ENCODE measurements at regions not wholly inside any gene's neighbourhood (a gene's known extent, or its start where the extent isn't known, plus 50 kb on each side); places are given as distances from the start of the nearest gene placed in this dataset.

DNA sequence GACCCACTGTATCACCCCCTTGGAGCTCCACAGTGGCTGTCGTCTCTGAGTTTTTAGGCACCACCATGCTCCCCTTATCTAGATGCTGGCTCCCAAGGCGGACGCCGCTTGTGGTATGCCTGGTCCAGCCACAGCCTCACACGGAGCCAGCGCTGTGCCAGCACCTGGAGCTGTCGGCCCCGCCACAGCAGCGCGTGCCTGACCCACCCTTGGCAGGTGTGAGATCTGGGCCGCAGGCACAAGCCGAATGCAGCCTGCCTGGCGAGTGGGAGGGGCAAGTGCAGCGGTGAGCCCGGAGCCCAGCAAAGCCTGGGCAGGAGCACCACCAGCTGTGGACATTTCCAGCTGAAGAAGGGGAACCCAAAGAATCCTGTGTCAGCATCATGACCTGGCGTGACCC, 91.9 kb upstream of the BACE2 start:
- no peak for ATAC-seq (replicated peaks in 1 of 2)
- H3K36me3 Mint-ChIP-seq (ENCODE audit: insufficient read depth in 2 of 2): no peaks in the 10 kb centered on the region
- no peaks in the 10 kb centered on the region for H3K9me3 Mint-ChIP-seq
- H3K27ac Mint-ChIP-seq: no peak overlapping the region
- H3K4me3 Mint-ChIP-seq: no peak overlapping the region
- no peaks in the 10 kb centered on the region for H3K4me1 Mint-ChIP-seq (ENCODE audit: low read depth)
- peaks cover 10% of the 10 kb centered on the region for H3K27me3 Mint-ChIP-seq (ENCODE audit: low read depth)
- no peak for DNase-seq

DNA sequence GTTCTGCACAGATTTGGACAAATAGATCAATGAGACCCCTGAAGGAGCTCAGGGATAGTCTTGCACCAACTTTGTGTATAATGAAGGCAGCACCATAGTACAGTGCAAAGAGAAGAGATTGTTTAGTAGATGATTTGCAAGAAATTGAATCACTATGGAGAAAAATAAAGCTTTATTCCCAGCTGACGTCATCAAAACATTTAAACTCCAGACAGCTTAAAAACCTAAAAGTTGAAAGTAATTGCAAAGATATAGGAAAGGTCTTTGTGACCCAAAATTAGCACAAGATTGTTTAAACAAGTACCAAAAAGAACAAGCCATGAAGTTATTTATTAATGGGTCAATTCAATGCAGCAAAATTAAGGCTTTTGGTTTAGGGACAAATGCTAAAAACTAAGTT, 88.8 kb upstream of the BACE2 start:
- Mint-ChIP-seq H3K27ac (no peak overlapping the region), H3K4me1 (ENCODE audit: low read depth) (no peaks in the 10 kb centered on the region), H3K27me3 (ENCODE audit: low read depth) (peaks cover 10% of the 10 kb centered on the region), H3K36me3 (ENCODE audit: insufficient read depth in 2 of 2) (no peaks in the 10 kb centered on the region), H3K9me3 (no peaks in the 10 kb centered on the region), H3K4me3 (no peak overlapping the region)
- ATAC-seq (replicated peaks in 1 of 2): no peak
- DNase-seq: no peak

DNA sequence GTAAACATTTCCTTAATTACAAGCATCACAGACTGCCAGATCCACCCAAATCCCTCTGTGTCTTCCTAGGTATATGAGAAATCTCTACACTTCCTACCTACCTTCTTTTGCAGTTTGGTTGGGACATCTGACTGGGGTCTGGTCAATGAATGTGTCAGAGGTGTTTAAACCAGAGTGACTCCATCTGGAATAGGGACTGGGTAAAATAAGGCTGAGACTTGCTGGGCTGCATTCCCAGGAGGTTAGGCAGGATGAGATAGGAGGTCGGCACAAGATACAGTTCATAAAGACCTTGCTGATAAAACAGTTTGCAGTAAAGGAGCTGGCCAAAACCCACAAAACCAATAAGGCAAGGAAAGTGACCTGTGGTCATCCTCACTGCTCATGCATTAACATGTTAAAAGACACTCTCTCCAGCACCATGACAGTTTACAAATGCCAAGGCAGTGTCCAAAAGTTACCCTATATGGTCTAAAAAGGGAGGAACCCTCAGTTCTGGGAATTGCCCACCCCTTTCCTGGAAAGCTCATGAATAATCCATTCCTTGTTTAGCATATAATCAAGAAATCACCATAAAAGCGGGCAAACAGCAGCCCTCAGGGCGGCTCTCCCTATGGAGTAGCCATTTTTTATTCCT, 87.4 kb upstream of the BACE2 start:
- Mint-ChIP-seq H3K4me1 (ENCODE audit: low read depth) (no peaks in the 10 kb centered on the region), H3K9me3 (no peaks in the 10 kb centered on the region), H3K27ac (no peak overlapping the region), H3K36me3 (ENCODE audit: insufficient read depth in 2 of 2) (no peaks in the 10 kb centered on the region), H3K27me3 (ENCODE audit: low read depth) (peaks cover 10% of the 10 kb centered on the region), H3K4me3 (no peak overlapping the region)
- no peak for ATAC-seq (replicated peaks in 1 of 2)
- no peak for DNase-seq

DNA sequence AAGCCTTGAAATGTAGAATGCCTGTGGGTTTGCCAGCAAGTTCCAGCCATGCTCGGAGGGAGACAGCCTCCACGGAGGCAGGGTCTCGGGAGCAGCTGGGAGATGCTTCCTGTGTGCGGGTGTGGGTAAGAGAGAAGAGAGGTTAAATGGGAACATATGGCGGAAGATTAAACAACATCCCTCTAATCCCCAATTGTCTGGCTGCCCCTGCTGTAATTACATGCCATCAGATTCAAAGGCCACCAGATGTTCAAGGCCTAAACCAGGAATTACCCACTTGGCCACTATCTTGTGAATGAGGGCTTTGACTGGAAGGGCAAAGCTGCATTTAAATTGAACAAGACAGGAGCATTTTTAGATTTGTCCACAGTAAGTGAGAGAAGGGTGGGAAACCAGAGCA, 81.4 kb upstream of the BACE2 start:
- ATAC-seq (replicated peaks in 1 of 2): no peak
- no peak overlapping the region for H3K27ac Mint-ChIP-seq

DNA sequence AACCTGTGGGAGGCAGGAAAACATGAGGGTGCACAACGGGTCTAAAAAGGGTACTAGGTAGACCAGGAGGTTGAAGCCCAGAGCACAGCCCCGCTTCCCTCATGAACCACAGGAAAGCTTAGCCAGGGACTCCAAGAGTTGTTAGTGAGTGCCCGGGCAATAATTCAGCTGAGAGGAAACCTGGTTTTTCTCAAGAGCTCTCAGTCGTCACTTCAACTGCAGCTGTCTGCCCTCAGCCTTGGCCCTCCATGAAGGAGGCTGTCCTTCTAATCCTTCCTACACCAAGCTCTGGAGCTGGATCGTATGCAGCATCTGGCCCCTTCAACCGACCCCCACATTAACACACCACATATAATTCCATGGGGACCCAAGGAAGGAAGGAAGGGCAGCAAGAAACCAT, 77.0 kb upstream of the BACE2 start:
- no peak overlapping the region for H3K27ac Mint-ChIP-seq
- peaks cover 7% of the 10 kb centered on the region for H3K27me3 Mint-ChIP-seq (ENCODE audit: low read depth)
- no peak overlapping the region for H3K4me3 Mint-ChIP-seq
- H3K9me3 Mint-ChIP-seq: no peaks in the 10 kb centered on the region
- DNase-seq (no peak), ATAC-seq (replicated peaks in 1 of 2) (no peak)
- no peaks in the 10 kb centered on the region for H3K36me3 Mint-ChIP-seq (ENCODE audit: insufficient read depth in 2 of 2)
- H3K4me1 Mint-ChIP-seq (ENCODE audit: low read depth): no peaks in the 10 kb centered on the region

More for the DNA sequence above, 81.4 kb upstream of the BACE2 start:
- H3K27me3 Mint-ChIP-seq (ENCODE audit: low read depth): no peaks in the 10 kb centered on the region
- no peaks in the 10 kb centered on the region for H3K9me3 Mint-ChIP-seq
- DNase-seq: no peak
- no peaks in the 10 kb centered on the region for H3K36me3 Mint-ChIP-seq (ENCODE audit: insufficient read depth in 2 of 2)
- no peak overlapping the region for H3K4me3 Mint-ChIP-seq
- no peaks in the 10 kb centered on the region for H3K4me1 Mint-ChIP-seq (ENCODE audit: low read depth)

DNA sequence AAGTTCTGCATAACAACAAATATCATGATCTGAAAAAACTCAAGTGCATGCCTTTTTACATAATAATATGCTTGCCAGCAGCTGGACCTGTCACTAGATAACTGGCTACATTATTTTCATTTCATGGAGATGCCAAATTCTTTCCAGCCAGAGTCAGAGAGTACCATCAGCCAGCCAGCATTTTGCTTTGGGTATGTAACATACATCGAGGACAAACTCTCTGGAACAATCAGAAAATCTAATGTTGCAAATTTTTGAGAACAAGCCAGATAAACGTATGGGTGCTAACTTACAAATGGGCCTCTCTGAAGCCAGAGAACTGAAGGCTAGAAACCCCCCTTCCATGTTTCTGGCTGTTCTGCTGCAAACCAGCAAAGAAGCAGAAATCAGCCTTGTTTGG, 76.3 kb upstream of the BACE2 start:
- Mint-ChIP-seq H3K27ac (no peak overlapping the region), H3K4me3 (no peak overlapping the region), H3K27me3 (ENCODE audit: low read depth) (peaks cover 10% of the 10 kb centered on the region), H3K4me1 (ENCODE audit: low read depth) (no peaks in the 10 kb centered on the region), H3K9me3 (no peaks in the 10 kb centered on the region), H3K36me3 (ENCODE audit: insufficient read depth in 2 of 2) (no peaks in the 10 kb centered on the region)
- ATAC-seq (replicated peaks in 1 of 2) (no peak), DNase-seq (no peak)

DNA sequence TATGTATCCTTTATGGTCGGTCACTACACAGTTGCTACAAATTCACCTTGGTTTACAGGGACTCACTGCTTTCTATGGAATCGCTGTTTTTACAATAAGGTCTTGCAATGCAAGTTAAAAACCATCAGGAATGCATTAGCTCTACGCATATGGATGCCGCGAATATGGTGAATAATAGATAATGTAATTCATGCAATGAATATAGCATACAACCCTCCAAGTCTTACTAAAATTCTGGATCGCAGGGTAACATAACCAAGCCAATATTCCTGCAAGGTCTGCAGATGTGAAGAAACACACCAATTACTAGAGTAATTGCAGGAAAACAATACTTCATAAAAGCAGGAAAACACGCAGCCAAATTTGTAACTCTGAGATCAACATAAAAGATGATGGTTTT, 75.6 kb upstream of the BACE2 start:
- Mint-ChIP-seq H3K4me3 (no peak overlapping the region), H3K36me3 (ENCODE audit: insufficient read depth in 2 of 2) (no peaks in the 10 kb centered on the region)

DNA sequence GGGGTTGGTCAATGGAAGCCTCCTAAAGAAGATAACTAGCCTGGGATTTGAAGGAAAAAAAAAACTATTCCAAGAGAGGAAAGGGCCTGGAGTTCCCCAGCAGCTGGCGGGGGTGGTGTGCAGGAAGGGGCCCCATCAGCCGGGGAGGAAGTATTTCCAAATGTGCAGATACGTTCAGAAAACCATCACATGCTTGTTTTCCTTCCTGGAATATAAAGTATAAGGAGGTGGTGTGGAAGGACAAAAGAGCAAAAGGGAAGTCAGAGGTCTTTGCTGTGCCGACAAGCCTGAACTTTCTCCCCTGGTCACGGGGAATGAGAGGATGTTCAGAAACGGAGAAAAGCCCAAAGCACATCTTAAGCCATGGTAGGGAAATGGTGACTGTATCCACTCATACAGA, 72.0 kb upstream of the BACE2 start:
- Mint-ChIP-seq H3K4me1 (ENCODE audit: low read depth) (no peaks in the 10 kb centered on the region), H3K36me3 (ENCODE audit: insufficient read depth in 2 of 2) (peaks cover 0 to 2% of the 10 kb centered on the region in 2 donors), H3K27ac (no peak overlapping the region), H3K27me3 (ENCODE audit: low read depth) (peaks cover 12% of the 10 kb centered on the region), H3K4me3 (no peak overlapping the region), H3K9me3 (peaks cover 0 to 2% of the 10 kb centered on the region in 2 donors)
- ATAC-seq (replicated peaks in 1 of 2): no peak
- no peak for DNase-seq

More for the DNA sequence above, 75.6 kb upstream of the BACE2 start:
- Mint-ChIP-seq H3K9me3 (no peaks in the 10 kb centered on the region), H3K4me1 (ENCODE audit: low read depth) (no peaks in the 10 kb centered on the region), H3K27me3 (ENCODE audit: low read depth) (peaks cover 12% of the 10 kb centered on the region), H3K27ac (no peak overlapping the region)
- no peak for DNase-seq
- no peak for ATAC-seq (replicated peaks in 1 of 2)

DNA sequence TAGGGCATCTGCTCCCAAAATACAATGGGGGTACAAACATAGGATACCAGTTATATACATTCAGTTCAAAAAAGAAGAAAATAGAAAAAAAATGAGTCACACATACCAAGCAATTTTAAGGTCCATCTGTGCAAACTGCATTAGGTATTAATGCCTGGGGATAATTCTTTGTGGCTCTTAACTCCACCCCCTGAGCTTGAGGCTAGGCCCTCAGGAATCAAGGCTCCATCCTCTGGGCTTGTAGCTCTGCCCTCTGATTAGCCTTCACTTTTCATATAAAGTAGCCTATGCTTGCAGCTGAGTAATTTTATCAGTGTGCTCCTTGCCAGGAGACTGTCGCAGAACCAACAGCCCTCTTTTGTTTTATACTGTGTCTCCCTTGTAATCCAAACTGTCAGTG, 69.9 kb upstream of the BACE2 start:
- ATAC-seq (replicated peaks in 1 of 2) (no peak), DNase-seq (no peak)
- Mint-ChIP-seq H3K27me3 (ENCODE audit: low read depth) (peaks cover 20% of the 10 kb centered on the region), H3K4me3 (no peak overlapping the region), H3K4me1 (ENCODE audit: low read depth) (no peaks in the 10 kb centered on the region), H3K27ac (no peak overlapping the region), H3K9me3 (peaks cover 0 to 2% of the 10 kb centered on the region in 2 donors), H3K36me3 (ENCODE audit: insufficient read depth in 2 of 2) (peaks cover 0 to 2% of the 10 kb centered on the region in 2 donors)

DNA sequence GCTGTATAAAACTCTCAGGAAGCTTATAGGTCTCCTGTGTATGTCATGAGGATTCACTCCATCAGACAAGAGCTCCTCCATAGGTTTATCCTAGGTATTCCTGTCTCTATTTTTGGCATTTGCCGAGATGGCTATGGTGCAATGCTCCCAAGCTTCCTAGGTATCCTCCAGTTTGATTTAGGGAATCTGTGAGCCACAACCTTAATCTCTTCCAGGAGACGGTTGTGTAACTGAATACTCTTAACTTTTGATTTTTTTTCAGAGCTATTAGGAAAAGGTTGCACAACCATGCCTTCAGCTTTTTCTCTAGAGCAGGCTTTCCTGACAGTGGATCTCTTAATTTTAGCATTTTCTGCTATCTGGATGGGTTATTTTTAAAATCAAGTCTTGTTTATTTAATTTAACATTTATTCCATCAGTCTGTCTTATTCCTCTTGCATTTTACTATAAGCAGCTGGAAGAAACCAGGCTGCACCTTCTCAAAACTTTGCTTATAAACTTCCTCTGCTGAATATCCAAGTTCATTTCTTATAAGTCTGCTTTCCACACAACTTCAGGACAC, 69.4 kb upstream of the BACE2 start:
- Mint-ChIP-seq H3K27ac (no peak overlapping the region), H3K4me1 (ENCODE audit: low read depth) (no peaks in the 10 kb centered on the region), H3K4me3 (no peak overlapping the region), H3K27me3 (ENCODE audit: low read depth) (peaks cover 20% of the 10 kb centered on the region), H3K36me3 (ENCODE audit: insufficient read depth in 2 of 2) (peaks cover 0 to 2% of the 10 kb centered on the region in 2 donors), H3K9me3 (peaks cover 0 to 2% of the 10 kb centered on the region in 2 donors)
- no peak for ATAC-seq (replicated peaks in 1 of 2)
- no peak for DNase-seq

DNA sequence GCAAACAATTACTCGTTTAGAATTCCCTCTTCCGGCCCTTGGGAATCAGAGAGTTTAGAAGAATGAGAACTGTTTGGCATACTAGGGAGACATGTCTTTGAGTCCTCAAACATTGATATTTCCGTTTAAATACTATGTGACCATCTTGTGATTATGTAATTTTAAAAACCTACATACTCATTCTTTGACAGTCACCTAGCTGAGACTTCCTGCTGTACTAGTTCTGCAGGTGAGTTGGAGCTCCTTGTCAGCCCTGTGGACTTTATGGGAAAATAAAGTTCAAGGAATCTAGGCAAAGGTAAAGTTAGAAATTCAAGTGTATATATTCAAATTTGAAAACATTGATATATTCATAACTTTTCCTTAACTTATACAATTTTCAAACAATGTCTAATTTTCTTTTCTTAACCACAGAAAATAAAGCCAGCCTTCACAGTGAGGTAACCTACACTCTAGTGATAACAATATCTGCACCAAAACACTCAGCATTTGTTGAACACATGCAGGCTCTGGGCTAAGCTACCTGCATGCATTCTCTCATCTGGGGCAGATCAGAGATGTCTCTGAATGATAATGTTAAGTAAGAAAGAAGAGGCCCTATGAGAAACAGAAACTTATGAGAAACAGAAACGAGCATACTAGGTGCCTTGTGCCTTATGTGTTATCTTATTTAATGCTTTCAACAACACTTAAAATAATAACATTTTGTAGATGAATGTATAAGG, 67.0 kb upstream of the BACE2 start:
- peaks cover 2 to 3% of the 10 kb centered on the region in 2 donors for H3K9me3 Mint-ChIP-seq
- peaks cover 0 to 2% of the 10 kb centered on the region in 2 donors for H3K36me3 Mint-ChIP-seq (ENCODE audit: insufficient read depth in 2 of 2)
- ATAC-seq (replicated peaks in 1 of 2) (no peak), DNase-seq (no peak)
- H3K4me3 Mint-ChIP-seq: no peak overlapping the region
- peaks cover 34% of the 10 kb centered on the region for H3K27me3 Mint-ChIP-seq (ENCODE audit: low read depth)
- no peak overlapping the region for H3K27ac Mint-ChIP-seq
- no peaks in the 10 kb centered on the region for H3K4me1 Mint-ChIP-seq (ENCODE audit: low read depth)

DNA sequence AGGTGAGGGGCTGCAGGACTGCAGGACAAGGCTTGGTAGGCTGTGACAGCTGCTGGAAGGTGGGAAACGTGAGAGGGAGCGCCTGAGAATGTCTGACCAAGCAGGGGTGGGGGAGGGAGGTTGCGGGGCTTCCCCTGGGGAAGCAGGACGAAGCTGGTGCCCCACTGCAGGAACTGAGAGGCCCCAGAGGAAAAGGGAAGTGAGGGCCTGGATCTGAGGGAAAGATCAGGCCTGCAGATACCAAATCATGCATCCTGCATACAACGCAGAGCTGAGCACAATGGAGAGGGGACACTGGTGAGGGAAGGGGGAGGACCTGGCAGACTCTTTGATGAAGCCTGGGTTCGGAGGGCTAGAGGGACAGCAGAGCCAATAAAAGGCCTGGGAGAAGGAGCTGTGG, 65.7 kb upstream of the BACE2 start:
- DNase-seq (no peak), ATAC-seq (replicated peaks in 1 of 2) (no peak)
- peaks cover 29% of the 10 kb centered on the region for H3K27me3 Mint-ChIP-seq (ENCODE audit: low read depth)
- H3K4me1 Mint-ChIP-seq (ENCODE audit: low read depth): no peaks in the 10 kb centered on the region
- H3K27ac Mint-ChIP-seq: no peak overlapping the region
- peaks cover 0 to 2% of the 10 kb centered on the region in 2 donors for H3K36me3 Mint-ChIP-seq (ENCODE audit: insufficient read depth in 2 of 2)
- H3K9me3 Mint-ChIP-seq: peaks cover 2 to 3% of the 10 kb centered on the region in 2 donors
- no peak overlapping the region for H3K4me3 Mint-ChIP-seq

DNA sequence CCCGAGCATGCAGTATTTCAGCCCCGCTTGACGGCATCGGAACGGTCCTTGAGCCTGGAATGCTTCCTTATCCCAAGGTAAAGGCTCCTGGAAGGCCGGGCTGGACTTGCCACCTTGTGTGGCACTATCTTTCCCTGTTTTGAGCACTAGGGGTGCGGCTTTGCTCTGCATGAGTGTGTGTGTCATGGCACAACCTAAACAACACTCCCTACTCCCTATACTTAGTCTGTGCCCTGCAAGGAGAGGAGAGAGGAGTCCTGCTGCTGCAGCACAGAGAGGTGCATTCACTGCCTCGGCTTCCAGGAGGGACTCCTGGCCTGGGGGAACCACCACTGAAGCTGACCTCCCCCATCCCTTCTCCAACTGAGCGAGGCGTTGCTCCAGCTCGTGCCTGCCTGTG, 60.4 kb upstream of the BACE2 start:
- Mint-ChIP-seq H3K4me1 (ENCODE audit: low read depth) (peaks cover 12% of the 10 kb centered on the region), H3K9me3 (peaks cover 0 to 6% of the 10 kb centered on the region in 2 donors), H3K27me3 (ENCODE audit: low read depth) (peaks cover 20% of the 10 kb centered on the region), H3K27ac (no peak overlapping the region), H3K36me3 (ENCODE audit: insufficient read depth in 2 of 2) (no peaks in the 10 kb centered on the region), H3K4me3 (no peak overlapping the region)
- ATAC-seq (replicated peaks in 1 of 2) (no peak), DNase-seq (no peak)
